SIG-M5 (cell line): ENCODE measurements at regions not wholly inside any gene's neighbourhood (a gene's known extent, or its start where the extent isn't known, plus 50 kb on each side); places are given as distances from the start of the nearest gene placed in this dataset.

Experiments used
- DNase-seq: peaks from one replicate; lab custom pipeline; 2025; lab: John Stamatoyannopoulos, UW

DNA sequence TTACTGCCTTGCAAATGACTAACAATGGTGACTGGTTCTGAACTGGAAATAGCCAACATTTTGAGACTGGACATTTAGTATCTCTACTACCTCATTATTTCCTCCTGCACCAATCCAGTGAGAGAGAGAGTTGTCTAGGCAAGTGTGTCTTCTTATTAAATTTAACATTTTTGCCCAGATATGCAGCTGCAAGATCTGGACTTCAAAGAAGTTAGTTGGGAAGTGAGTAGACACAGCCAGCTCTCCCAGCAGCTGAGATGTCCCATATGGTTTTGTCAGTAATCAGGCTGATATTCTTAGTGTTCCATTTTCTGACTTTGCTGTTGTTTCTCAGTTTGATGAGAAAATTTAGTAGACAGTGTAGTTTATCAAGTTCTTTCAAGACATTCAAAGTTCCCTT lies 1778.8 kb upstream of the CDH6 start:
- no peak for DNase-seq

DNA sequence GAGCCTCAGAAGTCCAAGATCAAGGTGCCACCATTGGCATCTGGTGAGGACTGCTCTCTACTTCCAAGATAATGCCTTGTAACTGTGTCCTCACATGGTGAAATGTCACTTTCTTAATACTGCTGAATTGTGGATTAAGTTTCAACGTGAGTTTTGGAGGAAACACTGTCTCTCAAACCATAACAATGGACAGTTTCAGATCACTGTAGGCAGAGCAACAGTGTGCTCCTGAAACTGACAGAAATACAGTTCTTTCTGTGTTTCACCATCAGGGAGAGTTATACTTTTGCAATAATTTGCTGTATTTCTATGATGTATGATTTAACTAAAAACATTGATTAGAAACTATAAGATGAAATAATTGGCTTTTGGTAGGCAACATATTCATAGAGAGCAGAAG lies 1780.5 kb upstream of the CDH6 start:
- no peak for DNase-seq

GRCh38 chr5:29402270-29402669 lies 1791.2 kb upstream of the CDH6 start:
- no peak for DNase-seq

GRCh38 chr5:29389993-29390392 lies 1803.5 kb upstream of the CDH6 start:
- DNase-seq = no peak

DNA sequence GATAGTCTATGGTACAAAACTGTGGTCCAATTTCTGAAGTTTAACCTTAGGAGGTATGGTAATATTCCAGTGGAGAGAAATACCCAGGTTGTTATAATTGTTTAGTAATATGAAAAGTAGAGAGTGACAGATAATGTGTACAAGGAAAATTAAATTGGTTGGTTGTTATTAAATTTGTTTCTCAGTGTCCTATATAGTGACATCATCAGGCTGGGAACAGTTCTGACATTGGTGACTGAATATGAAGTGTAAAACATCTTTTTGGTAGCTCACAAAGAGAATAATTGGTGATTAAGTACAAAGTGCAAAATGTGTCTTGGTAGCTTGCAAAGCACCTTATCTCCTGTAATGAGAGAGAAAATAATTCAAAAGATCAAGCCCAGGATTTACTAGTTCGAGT lies 1806.1 kb upstream of the CDH6 start:
- no peak for DNase-seq

DNA sequence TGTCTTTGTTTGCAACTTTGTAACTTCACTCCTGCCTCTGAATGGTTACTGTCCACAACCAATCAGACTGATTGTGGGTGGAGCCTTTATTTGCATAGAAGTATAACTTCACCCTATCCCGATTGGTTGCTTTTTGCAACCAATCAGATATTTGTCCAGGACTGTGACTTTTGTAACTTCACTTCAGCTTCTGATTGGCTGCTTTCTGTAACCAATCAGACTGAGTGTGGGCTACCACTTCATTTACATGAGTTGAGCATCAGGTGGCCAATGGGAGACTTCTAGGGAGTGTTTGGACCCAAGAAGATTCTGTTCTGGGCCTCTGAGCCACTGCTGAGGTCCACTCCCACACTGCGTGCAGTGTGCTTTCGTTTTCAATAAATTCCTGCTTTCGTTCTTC lies 1810.7 kb upstream of the CDH6 start:
- no peak for DNase-seq

DNA sequence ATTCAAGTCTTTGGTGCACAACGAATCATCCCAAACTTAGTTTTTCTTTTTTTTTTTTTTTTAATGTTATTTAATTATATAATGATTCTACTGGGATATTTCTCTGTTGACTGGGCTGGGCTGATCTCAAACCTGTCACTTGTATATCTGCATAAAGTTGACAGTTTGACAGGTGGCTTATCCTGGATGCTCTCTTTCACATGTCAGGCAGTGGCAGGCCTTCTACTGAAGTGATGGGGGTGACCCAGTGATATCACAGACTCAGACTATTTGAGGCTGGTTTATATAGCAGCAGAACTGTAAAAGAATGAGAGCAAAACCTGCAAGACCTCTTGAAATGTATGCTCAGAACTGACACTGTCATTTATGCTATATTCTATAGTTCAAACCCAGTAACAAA lies 1813.5 kb upstream of the CDH6 start:
- DNase-seq = no peak

GRCh38 chr5:29379619-29380018 lies 1813.9 kb upstream of the CDH6 start:
- no peak for DNase-seq

DNA sequence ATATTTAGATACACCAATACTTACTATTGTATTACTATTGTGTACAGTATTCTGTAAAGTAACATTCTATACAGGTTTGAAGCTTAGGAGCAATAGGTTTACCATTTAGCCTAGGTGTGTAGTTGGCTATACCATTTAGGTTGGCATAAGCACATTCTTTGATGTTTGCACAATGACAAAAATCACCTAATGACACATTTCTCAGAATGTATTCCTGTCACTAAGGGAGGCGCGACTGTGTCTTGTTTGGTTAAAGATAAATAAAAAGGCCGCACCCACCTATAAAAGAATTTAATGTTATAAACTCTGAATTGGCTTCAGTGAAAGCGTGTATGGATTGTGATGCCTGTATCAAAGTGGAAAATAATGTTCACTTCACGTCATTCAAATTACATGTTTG lies 1815.4 kb upstream of the CDH6 start:
- no peak for DNase-seq

DNA sequence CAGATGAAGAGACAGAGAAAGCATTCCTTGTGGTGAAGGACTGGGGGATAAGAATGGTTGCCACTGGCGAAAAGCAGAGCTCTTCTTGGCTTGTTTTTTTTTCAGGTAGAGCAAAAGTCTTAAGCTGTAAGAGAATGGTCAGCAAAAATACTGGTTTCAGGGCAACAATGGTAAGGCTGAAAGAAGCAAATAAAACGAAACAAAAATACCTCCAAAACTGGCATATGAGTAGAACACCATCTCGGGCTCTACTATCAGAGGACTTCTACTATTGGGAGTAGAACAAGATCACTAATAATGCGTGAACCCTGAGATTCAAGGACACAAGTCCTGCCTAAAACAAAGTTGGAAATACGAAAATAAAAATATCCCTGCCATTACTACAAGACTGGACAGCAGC lies 1823.2 kb upstream of the CDH6 start:
- no peak for DNase-seq

- no peak for DNase-seq
Observed at GRCh38 chr5:29367176-29367833, 1826.2 kb upstream of the CDH6 start.

GRCh38 chr5:29351170-29351569 lies 1842.3 kb upstream of the CDH6 start:
- DNase-seq = no peak

- no peak for DNase-seq
Observed at GRCh38 chr5:29337030-29337429, 1856.5 kb upstream of the CDH6 start.

DNA sequence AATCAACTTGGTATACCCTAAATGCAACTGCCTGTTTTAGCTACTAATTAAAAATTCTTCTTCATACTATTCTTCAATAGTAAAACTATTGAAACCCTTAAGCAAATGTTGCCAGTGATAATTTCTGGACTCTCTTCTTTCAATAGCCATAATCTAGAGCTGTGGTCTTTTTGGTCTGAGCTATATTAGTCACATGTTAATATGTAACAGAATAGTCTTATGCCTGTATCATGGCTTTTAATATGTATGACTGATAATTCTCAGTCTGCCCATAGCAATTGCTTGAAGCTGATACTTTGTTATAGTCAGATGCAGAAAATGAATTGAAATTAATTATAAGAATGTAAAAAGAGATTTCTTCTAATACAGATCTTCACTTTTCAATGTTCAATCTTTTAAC lies 1871.9 kb upstream of the CDH6 start:
- no peak for DNase-seq

GRCh38 chr5:29309359-29309758 lies 1884.1 kb upstream of the CDH6 start:
- no peak for DNase-seq

GRCh38 chr5:29307478-29307877 lies 1886.0 kb upstream of the CDH6 start:
- no peak for DNase-seq

DNA sequence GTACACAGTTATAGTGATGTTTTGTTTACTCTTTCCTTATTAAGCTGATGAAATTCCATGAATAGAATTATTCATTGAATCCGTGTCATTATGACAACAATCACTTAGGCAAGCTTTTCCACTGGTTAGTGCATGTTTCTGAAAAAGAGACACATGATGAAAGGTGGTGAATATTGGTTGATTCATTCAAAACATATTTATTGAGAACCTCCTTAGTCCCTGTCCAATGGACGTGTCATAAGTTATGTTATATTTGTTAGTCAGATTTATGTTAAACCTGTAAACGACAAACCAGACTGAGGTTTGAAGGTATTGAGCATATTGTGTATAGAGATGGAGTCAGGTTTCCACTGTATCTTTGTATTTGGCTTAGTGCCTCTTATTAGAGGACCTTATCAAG lies 1888.9 kb upstream of the CDH6 start:
- DNase-seq = no peak

GRCh38 chr5:29296548-29296947 lies 1896.9 kb upstream of the CDH6 start:
- no peak for DNase-seq

DNA sequence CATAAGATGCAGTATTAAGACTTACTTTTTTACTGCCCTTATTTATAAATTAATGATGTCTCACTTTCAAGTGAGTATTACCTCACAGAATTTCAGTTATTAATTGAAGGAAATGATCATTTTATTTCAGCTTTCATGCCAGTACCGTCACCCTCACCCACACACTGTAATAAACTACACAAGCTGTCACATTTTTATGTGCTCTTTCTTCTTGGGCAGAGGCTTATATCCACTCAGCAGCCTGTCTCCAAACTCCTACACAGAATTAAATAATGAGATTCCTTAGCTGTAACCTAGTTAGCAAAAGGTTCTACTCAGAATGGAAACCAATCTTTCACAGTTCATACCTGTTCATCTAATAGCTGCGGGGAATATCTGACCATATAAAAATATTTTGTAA lies 1915.8 kb upstream of the CDH6 start:
- no peak for DNase-seq

GRCh38 chr5:29276371-29276770 lies 1917.1 kb upstream of the CDH6 start:
- DNase-seq = no peak

- DNase-seq = no peak
Observed at GRCh38 chr5:29263915-29264351, 1929.6 kb upstream of the CDH6 start.

GRCh38 chr5:29262339-29263123 lies 1931.0 kb upstream of the CDH6 start:
- no peak for DNase-seq

DNA sequence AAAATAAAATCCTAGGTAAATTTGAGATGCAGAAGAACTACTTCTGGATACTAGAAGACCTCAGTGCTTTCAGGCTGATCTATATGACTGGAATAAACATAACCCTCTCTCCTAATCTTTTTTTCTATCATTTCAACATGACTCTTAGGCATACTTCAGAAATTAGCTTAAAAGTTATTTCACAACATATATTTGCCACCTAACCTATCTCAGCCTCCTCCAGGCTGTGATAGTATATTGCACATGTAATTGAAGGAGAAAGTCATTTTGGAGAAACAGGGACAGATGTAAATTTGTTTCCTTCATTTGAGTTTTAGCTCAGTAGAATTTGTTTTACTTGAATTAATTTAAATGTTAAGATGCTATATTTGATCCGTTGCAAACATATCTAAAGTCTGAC lies 1932.3 kb upstream of the CDH6 start:
- no peak for DNase-seq

DNA sequence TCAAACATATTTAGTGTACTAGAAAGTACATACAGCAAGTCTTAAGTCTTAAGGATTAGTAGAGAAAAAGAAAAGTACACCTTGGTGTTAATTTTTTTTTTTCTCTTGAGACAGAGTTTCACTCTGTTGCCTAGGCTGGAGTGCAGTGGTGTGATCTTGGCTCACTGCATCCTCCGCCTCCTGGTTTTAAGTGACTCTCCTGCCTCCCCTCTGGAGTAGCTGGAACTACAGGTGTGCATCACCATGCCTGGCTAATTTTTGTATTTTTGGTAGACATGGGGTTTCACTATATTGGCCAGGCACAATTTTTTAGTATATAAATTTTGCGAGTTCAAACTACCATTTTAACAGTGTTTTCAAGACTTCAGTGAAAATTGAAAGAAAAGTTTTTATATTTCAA lies 1941.1 kb upstream of the CDH6 start:
- DNase-seq = no peak
